ENCODE measurements at regions not wholly inside any gene's neighbourhood (a gene's known extent, or its start where the extent isn't known, plus 50 kb on each side); places are given as distances from the start of the nearest gene placed in this dataset.

- no peak overlapping the region for H3K4me3 ChIP-seq (ENCODE audit: low read depth, low read length)
- TF ChIP-seq CTCF (conservative IDR thresholded peaks at IDR 0.05; ENCODE audit: low read depth, low read length) = no peak
- DNase-seq (ENCODE audit: low read depth) = no peak
Observed at GRCh38 chr18:76177160-76177559, 317.9 kb downstream of the ZNF516 start.

GRCh38 chr18:76174451-76174850 is 320.6 kb downstream of the ZNF516 start:
- no peak for TF ChIP-seq CTCF (conservative IDR thresholded peaks at IDR 0.05; ENCODE audit: low read depth, low read length)
- no peak overlapping the region for H3K4me3 ChIP-seq (ENCODE audit: low read depth, low read length)
- DNase-seq (ENCODE audit: low read depth) = no peak

- TF ChIP-seq CTCF (conservative IDR thresholded peaks at IDR 0.05; ENCODE audit: low read depth, low read length) = no peak
- H3K4me3 ChIP-seq (ENCODE audit: low read depth, low read length) = no peak overlapping the region
- no peak for DNase-seq (ENCODE audit: low read depth)
Observed at GRCh38 chr18:76169733-76170132, 325.3 kb downstream of the ZNF516 start.

GRCh38 chr18:76167845-76168621 is 327.0 kb downstream of the ZNF516 start:
- TF ChIP-seq CTCF (conservative IDR thresholded peaks at IDR 0.05; ENCODE audit: low read depth, low read length) = no peak
- no peak for DNase-seq (ENCODE audit: low read depth)
- no peak overlapping the region for H3K4me3 ChIP-seq (ENCODE audit: low read depth, low read length)

- DNase-seq (ENCODE audit: low read depth) = no peak
- no peak overlapping the region for H3K4me3 ChIP-seq (ENCODE audit: low read depth, low read length)
- TF ChIP-seq CTCF (conservative IDR thresholded peaks at IDR 0.05; ENCODE audit: low read depth, low read length) = no peak
Observed at GRCh38 chr18:76167410-76167809, 327.6 kb downstream of the ZNF516 start.

GRCh38 chr18:76162886-76163285 is 332.2 kb downstream of the ZNF516 start:
- no peak for DNase-seq (ENCODE audit: low read depth)
- no peak overlapping the region for H3K4me3 ChIP-seq (ENCODE audit: low read depth, low read length)
- TF ChIP-seq CTCF (conservative IDR thresholded peaks at IDR 0.05; ENCODE audit: low read depth, low read length) = no peak

- no peak for TF ChIP-seq CTCF (conservative IDR thresholded peaks at IDR 0.05; ENCODE audit: low read depth, low read length)
- DNase-seq (ENCODE audit: low read depth) = no peak
- no peak overlapping the region for H3K4me3 ChIP-seq (ENCODE audit: low read depth, low read length)
Observed at GRCh38 chr18:76161983-76162382, 333.1 kb downstream of the ZNF516 start.
